HepG2 (cell line): ENCODE measurements at regions not wholly inside any gene's neighbourhood (a gene's known extent, or its start where the extent isn't known, plus 50 kb on each side); places are given as distances from the start of the nearest gene placed in this dataset.

ENCODE experiments used
- ATAC-seq: fragments of 200-7000 bp; cut with Tn5 transposase; 3 replicates; pipeline ENCODE4 v1.9.1; 2020; ENCODE audit warnings: mild to moderate bottlenecking, moderate library complexity
- BruUV-seq: library from RNA; stranded (reverse); fragments of 400-500 nt; replicated peaks from 2 replicates; lab custom pipeline; 2021; lab: Mats Ljungman, UMichigan
- CTCF ChIA-PET: fragments of 300-600 bp; formaldehyde crosslinking; extraction: SDS; loops from one replicate; lab custom pipeline; 2021; ENCODE audit warnings: low total read pairs, inconsistent platforms, low intra/inter-chr PET ratio; lab: Yijun Ruan, JAX
- POLR2A ChIA-PET: fragments of 350-600 bp; sonication (Branson Sonifier 250); formaldehyde crosslinking; loops from one replicate; lab custom pipeline; 2020; ENCODE audit warnings: antibody characterized with exemption, inconsistent platforms; lab: Yijun Ruan, JAX
- DNase-seq: peaks from one replicate; pipeline ENCODE4 v3.0.0-alpha.2; 2015; ENCODE audit warnings: low spot score
- FAIRE-seq: peaks from 3 replicates; lab custom pipeline; 2011; peaks lifted over from hg19 to GRCh38; lab: Jason Lieb, UNC
- H2AFZ ChIP-seq: one replicate; pipeline ENCODE4 v1.6.1; 2011; ENCODE audit warnings: low read length, inconsistent platforms
- H3K27ac ChIP-seq: fragments of 300-600 bp; 3 replicates; pipeline ENCODE4 v1.8.0; 2011; ENCODE audit warnings: mixed run types, mild to moderate bottlenecking, mixed read lengths, low read length, inconsistent platforms; ENCODE audit not compliant: insufficient read depth; ENCODE audit errors: extremely low read length
- H3K27me3 ChIP-seq, 2 experiments: fragments of 200-600 bp in 1 of 2; 2 replicates in 1 of 2; 3 replicates in 1 of 2; pipeline versions ENCODE4 v1.6.0 to v1.8.0; 2011; ENCODE audit warnings: low read length in 2 of 2, mild to moderate bottlenecking in 2 of 2, moderate library complexity in 2 of 2, inconsistent platforms in 1 of 2; ENCODE audit not compliant: insufficient read depth in 2 of 2, control insufficient read depth in 1 of 2
- H3K36me3 ChIP-seq, 2 experiments: fragments of 200-600 bp in 1 of 2; replicated peaks in 1 of 2; 2 replicates in 1 of 2; 3 replicates in 1 of 2; pipeline versions ENCODE4 v1.5.1 to v1.8.0; 2011; ENCODE audit warnings: low read length in 2 of 2, inconsistent platforms in 1 of 2; ENCODE audit not compliant: insufficient read depth in 2 of 2, control insufficient read depth in 1 of 2
- H3K4me1 ChIP-seq: 2 replicates; pipeline ENCODE4 v1.5.1; 2012; ENCODE audit warnings: low read length, inconsistent platforms; ENCODE audit not compliant: insufficient read depth
- H3K4me2 ChIP-seq: 2 replicates; pipeline ENCODE4 v1.6.0; 2011; ENCODE audit warnings: low read depth, low read length, inconsistent platforms
- H3K4me3 ChIP-seq, 3 experiments: fragments of 200-600 bp in 1 of 3; sonication (generic), shearing (Covaris generic) in 1 of 3; replicated peaks in 1 of 3; 2 replicates each; pipeline ENCODE4 v1.5.1; 2011 to 2016; ENCODE audit warnings: low read length in 3 of 3, inconsistent platforms in 2 of 3, low read depth in 2 of 3, mild to moderate bottlenecking in 2 of 3, control low read depth in 1 of 3, mixed read lengths in 1 of 3; ENCODE audit not compliant: insufficient read depth in 1 of 3
- H3K79me2 ChIP-seq: one replicate; pipeline ENCODE4 v1.6.1; 2011; ENCODE audit warnings: low read length, inconsistent platforms; ENCODE audit not compliant: insufficient read depth
- H3K9ac ChIP-seq: 2 replicates; pipeline ENCODE4 v1.6.0; 2011; ENCODE audit warnings: mild to moderate bottlenecking, low read depth, low read length, inconsistent platforms; ENCODE audit not compliant: insufficient read depth
- H3K9me3 ChIP-seq: 2 replicates; pipeline ENCODE4 v1.5.1; 2012; ENCODE audit warnings: mild to moderate bottlenecking, low read length
- H4K20me1 ChIP-seq: 2 replicates; pipeline ENCODE4 v1.6.0; 2011; ENCODE audit warnings: inconsistent platforms, mild to moderate bottlenecking, low read length, moderate library complexity; ENCODE audit not compliant: insufficient read depth
- DNMT1 ChIP-seq: sonication (generic); formaldehyde crosslinking; IDR thresholded peaks from 2 replicates; pipeline ENCODE4 v1.5.1; 2020; ENCODE audit warnings: mild to moderate bottlenecking, missing genetic modification reagents
- PAXIP1 ChIP-seq: sonication (generic); formaldehyde crosslinking; conservative IDR thresholded peaks from 2 replicates; pipeline ENCODE4 v1.4.0; 2020; ENCODE audit warnings: mild to moderate bottlenecking, missing genetic modification reagents, moderate library complexity
- STAT5B ChIP-seq: sonication (generic); formaldehyde crosslinking; IDR thresholded peaks from 2 replicates; pipeline ENCODE4 v1.4.0; 2020; ENCODE audit warnings: missing genetic modification reagents
- ZBTB26 ChIP-seq: IDR thresholded peaks from 2 replicates; pipeline ENCODE4 v1.6.1; 2016; ENCODE audit warnings: missing compliant biosample characterization, missing genetic modification reagents, borderline replicate concordance
- ZNF276 ChIP-seq: sonication (generic); formaldehyde crosslinking; IDR thresholded peaks from 2 replicates; pipeline ENCODE4 v1.4.0; 2020; ENCODE audit warnings: mild to moderate bottlenecking, low read depth, missing genetic modification reagents
- ZNF451 ChIP-seq: sonication (generic); formaldehyde crosslinking; IDR thresholded peaks from 2 replicates; pipeline ENCODE4 v1.5.0; 2020; ENCODE audit warnings: mild to moderate bottlenecking, missing genetic modification reagents
- ZNF605 ChIP-seq: sonication (generic); formaldehyde crosslinking; IDR thresholded peaks from 2 replicates; pipeline ENCODE4 v1.8.0; 2022; ENCODE audit warnings: mild to moderate bottlenecking, missing genetic modification reagents
- WGBS: methylation state at CpG from one replicate; pipeline ENCODE4 v1.1.6; 2017; ENCODE audit warnings: low lambda C conversion rate; 5-methylcytosine and 5-hydroxymethylcytosine counted together
- in situ Hi-C: cut with HindIII; loops from 2 replicates; pipeline ENCODE4 v1.10.0; 2017; ENCODE audit warnings: low pct_unique_long_range_greater_than_20kb; ENCODE audit not compliant: extremely low pct_ligation_motif_present
- intact Hi-C: fragments of 100-400 bp; cut with micrococcal nuclease; formaldehyde crosslinking; loops from one replicate; pipeline ENCODE4 v1.10.0; 2022; ENCODE audit not compliant: unreplicated experiment

GRCh38 chr15:70396807-70397206, 299.1 kb upstream of the TLE3 start:
- Histone ChIP-seq H3K79me2 (no peaks in the 10 kb centered on the region), H4K20me1 (no peaks in the 10 kb centered on the region), H2AFZ (no peak overlapping the region), H3K4me1 (no peaks in the 10 kb centered on the region), H3K27me3 (peaks cover 0 to 4% of the 10 kb centered on the region in 2 experiments; a peak in 1 of 5 replicates), H3K4me3 (no peak overlapping the region), H3K36me3 (no peaks in the 10 kb centered on the region), H3K9ac (no peak overlapping the region), H3K9me3 (no peaks in the 10 kb centered on the region), H3K4me2 (no peak overlapping the region), H3K27ac (no peak overlapping the region)
- intact Hi-C loops = no loop called here
- ATAC-seq = no peak
- ChIA-PET CTCF (no interaction called here), POLR2A (no interaction called here)
- no TSS peak for BruUV-seq
- FAIRE-seq = no peak
- 66% methylated on average over 9 of the region's 9 CpGs for WGBS
- in situ Hi-C loops = no loop called here
- TF ChIP-seq ZNF605 (no peak), STAT5B (CRISPR knock-in tag) (no peak), DNMT1 (no peak), ZBTB26 (CRISPR knock-in tag) (no peak), PAXIP1 (no peak), ZNF451 (no peak), ZNF276 (CRISPR knock-in tag) (no peak)
- no peak for DNase-seq
